Naive thymus-derived CD8-positive, alpha-beta T cell (primary cell): ENCODE measurements at regions not wholly inside any gene's neighbourhood (a gene's known extent, or its start where the extent isn't known, plus 50 kb on each side); places are given as distances from the start of the nearest gene placed in this dataset.
"Not testable (repeated sequence)": the region's sequence is repeated elsewhere in the genome, so short reads cannot be mapped to it uniquely, and the experiment has no call there.

Experiments
- ATAC-seq, 2 donors: fragments of 150-1000 bp; cut with Tn5 transposase in 1 of 2; sonication (Bioruptor Pico), chemical (Tn5 transposase) in 1 of 2; 1 replicate in 1 of 2; 2 replicates in 1 of 2; pipeline ENCODE4 v1.10.0; 2021; ENCODE audit warnings: mild to moderate bottlenecking in 2 of 2, moderate library complexity in 2 of 2
- POLR2A ChIA-PET: fragments of 350-600 bp; sonication (Branson Sonifier 250); formaldehyde crosslinking; loops from one replicate; lab custom pipeline; 2021; ENCODE audit warnings: antibody characterized with exemption; lab: Charles Lee
- DNase-seq, 10 donors: peaks; one replicate each; pipeline versions ENCODE4 v3.0.0 to v3.0.0-alpha.2; 2020 to 2022
- H3K27ac Mint-ChIP-seq, 10 donors: one replicate each; pipeline ENCODE4 v1.8.0; 2020 to 2022; ENCODE audit warnings: mild to moderate bottlenecking in 10 of 10, mixed read lengths in 10 of 10, moderate library complexity in 4 of 10, inconsistent platforms in 1 of 10
- H3K27me3 Mint-ChIP-seq, 5 donors: one replicate each; pipeline ENCODE4 v1.8.0; 2021 to 2022; ENCODE audit warnings: mixed read lengths in 5 of 5
- H3K36me3 Mint-ChIP-seq, 3 donors: one replicate each; pipeline ENCODE4 v1.8.0; 2020 to 2022; ENCODE audit warnings: mixed read lengths in 3 of 3, mild to moderate bottlenecking in 2 of 3, inconsistent platforms in 1 of 3
- H3K4me1 Mint-ChIP-seq, 4 donors: one replicate each; pipeline ENCODE4 v1.8.0; 2021 to 2022; ENCODE audit warnings: mixed read lengths in 4 of 4
- H3K4me3 Mint-ChIP-seq, 10 donors: one replicate each; pipeline ENCODE4 v1.8.0; 2020 to 2022; ENCODE audit warnings: mild to moderate bottlenecking in 10 of 10, mixed read lengths in 10 of 10, moderate library complexity in 6 of 10, inconsistent platforms in 1 of 10
- H3K9me3 Mint-ChIP-seq, 9 donors: one replicate each; pipeline ENCODE4 v1.8.0; 2020 to 2022; ENCODE audit warnings: mixed read lengths in 9 of 9, mild to moderate bottlenecking in 3 of 9, inconsistent platforms in 1 of 9, moderate library complexity in 1 of 9

DNA sequence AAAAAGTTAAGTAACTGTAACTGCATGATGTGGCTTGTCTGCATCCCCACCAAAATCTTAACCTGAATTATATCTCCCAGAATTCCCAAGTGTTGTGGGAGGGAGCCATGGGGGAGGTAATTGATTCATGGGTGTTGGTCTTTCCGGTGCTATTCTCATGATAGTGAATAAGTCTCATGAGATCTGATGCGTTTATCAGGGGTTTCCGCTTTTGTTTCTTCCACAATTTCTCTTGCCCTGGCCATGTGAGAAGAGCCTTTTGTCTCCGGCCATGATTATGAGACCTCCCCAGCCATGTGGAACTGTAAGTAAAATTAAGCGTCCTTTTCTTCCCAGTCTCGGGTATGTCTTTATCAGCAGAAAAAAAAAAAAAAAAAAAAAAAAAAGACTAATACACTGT lies 385.8 kb downstream of the SLITRK1 start:
- ATAC-seq (no peak), DNase-seq (no peak)
- H3K4me3 Mint-ChIP-seq, result no peak overlapping the region
- H3K27me3 Mint-ChIP-seq, result no peaks in the 10 kb centered on the region
- H3K36me3 Mint-ChIP-seq, result no peaks in the 10 kb centered on the region
- no peak overlapping the region for H3K27ac Mint-ChIP-seq
- peaks cover 0 to 27% (median 1%) of the 10 kb centered on the region in 9 donors for H3K9me3 Mint-ChIP-seq
- no peaks in the 10 kb centered on the region for H3K4me1 Mint-ChIP-seq
- POLR2A ChIA-PET, result no interaction called here

- POLR2A ChIA-PET, result no interaction called here
- no peaks in the 10 kb centered on the region for H3K36me3 Mint-ChIP-seq
- ATAC-seq (no peak), DNase-seq (no peak)
- peaks cover 0 to 23% (median 1%) of the 10 kb centered on the region in 9 donors for H3K9me3 Mint-ChIP-seq
- H3K4me1 Mint-ChIP-seq, result no peaks in the 10 kb centered on the region
- H3K27me3 Mint-ChIP-seq, result no peaks in the 10 kb centered on the region
- H3K4me3 Mint-ChIP-seq, result no peak overlapping the region
- H3K27ac Mint-ChIP-seq, result no peak overlapping the region
Measured at GRCh38 chr13:83485101-83485500, 397.2 kb downstream of the SLITRK1 start.

DNA sequence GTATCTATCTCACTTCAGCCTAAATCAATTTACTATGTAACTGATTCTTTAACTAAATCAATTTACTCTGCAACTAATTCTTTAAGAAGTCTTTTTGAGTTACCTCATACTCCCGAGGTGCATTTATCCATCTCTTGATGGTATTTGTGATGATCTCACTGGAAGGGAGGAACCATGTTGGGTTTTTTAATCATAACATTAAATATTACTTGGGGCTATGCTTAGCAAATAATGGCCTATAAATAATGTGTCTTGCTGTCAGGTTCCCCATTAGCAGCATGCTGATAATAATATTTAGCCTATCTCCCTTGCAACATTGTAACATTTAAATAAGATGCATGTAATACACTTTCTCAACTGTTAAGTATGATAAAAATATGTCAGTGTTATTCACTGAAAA lies 411.3 kb downstream of the SLITRK1 start:
- H3K9me3 Mint-ChIP-seq, result peaks cover 0 to 25% (median 4%) of the 10 kb centered on the region in 9 donors
- DNase-seq (no peak), ATAC-seq (no peak)
- POLR2A ChIA-PET, result no interaction called here
- peaks cover 0 to 1% (median 0%) of the 10 kb centered on the region in 4 donors for H3K4me1 Mint-ChIP-seq
- no peak overlapping the region for H3K27ac Mint-ChIP-seq
- no peak overlapping the region for H3K4me3 Mint-ChIP-seq
- peaks cover 0 to 3% (median 0%) of the 10 kb centered on the region in 3 donors for H3K36me3 Mint-ChIP-seq
- H3K27me3 Mint-ChIP-seq, result peaks cover 0 to 3% (median 0%) of the 10 kb centered on the region in 5 donors

- H3K4me1 Mint-ChIP-seq, result peaks cover 0 to 1% (median 0%) of the 10 kb centered on the region in 4 donors
- POLR2A ChIA-PET, result no interaction called here
- peaks cover 0 to 21% (median 3%) of the 10 kb centered on the region in 9 donors for H3K9me3 Mint-ChIP-seq
- peaks cover 0 to 3% (median 0%) of the 10 kb centered on the region in 3 donors for H3K36me3 Mint-ChIP-seq
- DNase-seq (no peak), ATAC-seq (no peak)
- peaks cover 0 to 3% (median 0%) of the 10 kb centered on the region in 5 donors for H3K27me3 Mint-ChIP-seq
- no peak overlapping the region for H3K4me3 Mint-ChIP-seq
- H3K27ac Mint-ChIP-seq, result no peak overlapping the region
Measured at GRCh38 chr13:83470133-83470797, 412.0 kb downstream of the SLITRK1 start.

DNA sequence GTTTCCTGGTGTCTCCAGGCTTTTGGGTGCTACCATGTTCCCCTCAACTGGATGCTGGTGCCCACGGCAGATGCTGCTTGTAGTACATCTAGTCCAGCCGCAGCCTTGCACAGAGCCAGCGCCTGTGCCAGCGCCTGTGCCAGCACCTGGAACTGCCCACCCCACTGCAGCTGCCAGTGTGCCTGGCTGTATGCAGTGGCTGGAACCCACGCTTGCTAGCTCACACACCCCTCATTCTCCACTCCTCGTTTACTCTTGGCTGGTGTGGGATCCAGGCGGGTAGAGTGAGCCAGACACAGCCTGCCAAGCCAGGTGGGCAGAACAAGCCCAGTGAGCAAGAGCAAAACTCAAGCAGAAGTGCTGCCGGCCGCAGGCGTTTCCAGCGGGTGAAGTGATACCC lies 428.6 kb downstream of the SLITRK1 start:
- Mint-ChIP-seq H3K27me3 (no peaks in the 10 kb centered on the region), H3K4me1 (no peaks in the 10 kb centered on the region), H3K27ac (no peak overlapping the region), H3K36me3 (no peaks in the 10 kb centered on the region), H3K9me3 (peaks cover 0 to 8% (median 2%) of the 10 kb centered on the region in 9 donors), H3K4me3 (no peak overlapping the region)
- no peak for DNase-seq
- POLR2A ChIA-PET, result no interaction called here
- no peak for ATAC-seq

- Mint-ChIP-seq H3K4me3 (no peak overlapping the region), H3K36me3 (no peaks in the 10 kb centered on the region), H3K27me3 (no peaks in the 10 kb centered on the region), H3K4me1 (no peaks in the 10 kb centered on the region), H3K9me3 (peaks cover 0 to 8% (median 1%) of the 10 kb centered on the region in 9 donors), H3K27ac (no peak overlapping the region)
- DNase-seq (no peak), ATAC-seq (no peak)
- POLR2A ChIA-PET, result no interaction called here
Measured at GRCh38 chr13:83453300-83453699, 429.0 kb downstream of the SLITRK1 start.

GRCh38 chr13:83452292-83452950 lies 429.9 kb downstream of the SLITRK1 start:
- no peak for ATAC-seq
- Mint-ChIP-seq H3K36me3 (no peaks in the 10 kb centered on the region), H3K9me3 (peaks cover 0 to 8% (median 0%) of the 10 kb centered on the region in 9 donors), H3K4me3 (no peak overlapping the region), H3K4me1 (no peaks in the 10 kb centered on the region), H3K27me3 (no peaks in the 10 kb centered on the region), H3K27ac (no peak overlapping the region)
- peak in 1 of 10 donors; percentile 58 for DNase-seq
- POLR2A ChIA-PET, result no interaction called here

GRCh38 chr13:83450591-83450990 lies 431.7 kb downstream of the SLITRK1 start:
- Mint-ChIP-seq H3K4me1 (no peaks in the 10 kb centered on the region), H3K36me3 (no peaks in the 10 kb centered on the region), H3K4me3 (no peak overlapping the region), H3K27me3 (no peaks in the 10 kb centered on the region), H3K27ac (no peak overlapping the region), H3K9me3 (peaks cover 0 to 14% (median 0%) of the 10 kb centered on the region in 9 donors)
- POLR2A ChIA-PET, result no interaction called here
- ATAC-seq, result no peak
- no peak for DNase-seq

DNA sequence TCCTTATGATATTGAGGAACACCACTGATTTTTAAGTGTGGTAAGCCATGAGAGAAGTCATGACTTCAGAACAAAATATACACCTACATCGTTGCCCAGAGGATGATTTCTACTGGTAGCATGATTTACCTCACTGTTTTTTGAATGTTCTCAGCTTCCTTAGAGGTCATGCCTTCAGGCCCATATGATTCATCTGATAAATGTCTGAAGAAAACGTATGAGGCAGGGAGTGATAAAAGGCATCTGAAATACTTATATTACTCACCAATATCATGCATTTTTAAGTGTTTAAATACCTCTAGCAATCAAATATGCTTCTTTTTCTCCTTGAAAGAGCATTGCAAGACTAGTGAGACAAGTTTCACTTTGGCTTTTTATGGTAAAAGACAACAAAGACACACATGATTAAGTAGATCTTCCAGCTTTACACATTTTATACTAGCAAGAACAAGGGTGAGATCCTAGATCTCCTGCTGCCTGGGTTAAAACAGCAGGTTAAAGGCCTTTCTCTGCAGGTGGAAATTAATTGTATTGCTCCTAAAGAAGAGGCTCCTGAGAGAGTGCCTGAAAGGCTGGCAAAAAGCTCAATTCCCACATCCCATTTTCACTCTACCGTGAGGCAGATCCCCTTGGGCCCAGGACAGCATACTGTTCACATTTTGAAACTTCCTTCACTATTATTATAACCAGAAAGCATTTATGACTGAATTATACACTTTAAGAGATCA lies 432.4 kb downstream of the SLITRK1 start:
- Mint-ChIP-seq H3K27me3 (no peaks in the 10 kb centered on the region), H3K9me3 (peaks cover 0 to 21% (median 2%) of the 10 kb centered on the region in 9 donors), H3K36me3 (no peaks in the 10 kb centered on the region), H3K4me1 (no peaks in the 10 kb centered on the region), H3K4me3 (no peak overlapping the region), H3K27ac (no peak overlapping the region)
- DNase-seq (no peak), ATAC-seq (no peak)
- POLR2A ChIA-PET, result no interaction called here

- Mint-ChIP-seq H3K9me3 (peaks cover 0 to 49% (median 10%) of the 10 kb centered on the region in 9 donors), H3K4me1 (no peaks in the 10 kb centered on the region), H3K4me3 (no peak overlapping the region), H3K27me3 (no peaks in the 10 kb centered on the region), H3K36me3 (no peaks in the 10 kb centered on the region), H3K27ac (no peak overlapping the region)
- ATAC-seq (no peak), DNase-seq (no peak)
- POLR2A ChIA-PET, result no interaction called here
Measured at GRCh38 chr13:83440465-83440864, 441.8 kb downstream of the SLITRK1 start.

DNA sequence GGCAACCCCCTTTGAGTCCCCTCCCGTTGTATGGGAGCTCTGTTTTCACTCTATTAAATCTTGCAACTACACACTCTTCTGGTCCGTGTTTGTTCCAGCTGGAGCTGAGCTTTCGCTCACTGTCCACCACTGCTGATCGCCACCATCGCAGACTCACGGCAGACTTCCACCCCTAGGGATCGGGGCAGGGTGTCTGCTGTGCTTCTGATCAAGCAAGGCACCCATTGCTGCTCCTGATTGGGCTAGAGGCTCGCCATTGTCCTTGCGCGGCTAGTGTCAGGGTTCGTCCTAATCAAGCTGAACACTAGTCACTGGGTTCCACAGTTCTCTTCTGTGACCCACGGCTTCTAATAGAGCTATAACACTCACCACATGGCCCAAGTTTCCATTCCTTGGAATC lies 442.8 kb downstream of the SLITRK1 start:
- H3K27ac Mint-ChIP-seq, ATAC-seq, H3K4me3 Mint-ChIP-seq, POLR2A ChIA-PET, H3K36me3 Mint-ChIP-seq, H3K27me3 Mint-ChIP-seq, H3K4me1 Mint-ChIP-seq: not testable (repeated sequence)
- H3K9me3 Mint-ChIP-seq, result peaks cover 0 to 41% (median 9%) of the 10 kb centered on the region in 9 donors
- peak in 1 of 10 donors; percentile 45 for DNase-seq

GRCh38 chr13:83423861-83424260 lies 458.4 kb downstream of the SLITRK1 start:
- POLR2A ChIA-PET, result no interaction called here
- Mint-ChIP-seq H3K9me3 (peaks cover 0 to 26% (median 2%) of the 10 kb centered on the region in 9 donors), H3K27ac (no peak overlapping the region), H3K4me1 (no peaks in the 10 kb centered on the region), H3K27me3 (no peaks in the 10 kb centered on the region), H3K4me3 (no peak overlapping the region), H3K36me3 (no peaks in the 10 kb centered on the region)
- ATAC-seq, result no peak
- DNase-seq, result no peak

DNA sequence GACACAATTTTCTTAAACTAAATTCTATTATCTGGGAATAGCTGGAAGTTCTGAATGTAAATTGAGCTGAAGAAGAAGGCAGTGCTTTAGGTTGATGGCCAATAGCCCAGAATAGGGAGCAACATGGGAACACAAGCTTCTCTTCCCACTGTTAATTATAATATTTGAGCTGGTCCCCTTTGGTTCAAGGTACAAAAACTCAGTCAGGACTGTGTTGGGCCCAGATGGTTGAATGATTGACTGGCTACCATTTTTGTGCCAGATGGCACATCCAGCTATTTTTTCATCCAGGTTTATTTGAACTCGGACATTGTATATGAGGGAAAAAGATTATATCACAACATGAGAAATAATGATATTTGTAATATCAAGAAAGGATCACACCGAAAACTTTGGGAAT lies 458.9 kb downstream of the SLITRK1 start:
- POLR2A ChIA-PET, result no interaction called here
- H3K36me3 Mint-ChIP-seq, result no peaks in the 10 kb centered on the region
- peaks cover 0 to 26% (median 2%) of the 10 kb centered on the region in 9 donors for H3K9me3 Mint-ChIP-seq
- DNase-seq (no peak), ATAC-seq (no peak)
- H3K27ac Mint-ChIP-seq, result no peak overlapping the region
- no peaks in the 10 kb centered on the region for H3K27me3 Mint-ChIP-seq
- H3K4me3 Mint-ChIP-seq, result no peak overlapping the region
- no peaks in the 10 kb centered on the region for H3K4me1 Mint-ChIP-seq
